ENCODE measurements at regions not wholly inside any gene's neighbourhood (a gene's known extent, or its start where the extent isn't known, plus 50 kb on each side); places are given as distances from the start of the nearest gene placed in this dataset.

DNA sequence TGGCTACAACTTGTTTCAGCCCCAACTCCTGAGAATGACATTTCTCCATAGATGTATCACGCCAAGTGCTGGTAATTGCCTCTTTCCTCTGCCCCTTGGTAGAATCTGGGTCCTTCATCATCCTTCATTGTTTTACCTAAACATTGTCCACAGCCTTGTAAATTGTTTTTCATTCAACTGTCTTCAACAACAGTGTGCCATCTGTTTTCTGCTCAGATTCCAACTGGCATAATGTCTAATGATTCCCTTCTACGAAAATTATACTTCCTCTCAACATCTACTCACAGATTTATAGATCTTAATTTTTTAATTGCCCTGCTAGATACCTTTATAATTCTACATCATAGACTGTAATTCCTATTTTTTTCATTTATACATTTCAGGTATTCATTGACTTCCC is 226.9 kb downstream of the TPRG1 start:
- H3K27ac ChIP-seq: no peak overlapping the region
- TF ChIP-seq, protein P1, sequence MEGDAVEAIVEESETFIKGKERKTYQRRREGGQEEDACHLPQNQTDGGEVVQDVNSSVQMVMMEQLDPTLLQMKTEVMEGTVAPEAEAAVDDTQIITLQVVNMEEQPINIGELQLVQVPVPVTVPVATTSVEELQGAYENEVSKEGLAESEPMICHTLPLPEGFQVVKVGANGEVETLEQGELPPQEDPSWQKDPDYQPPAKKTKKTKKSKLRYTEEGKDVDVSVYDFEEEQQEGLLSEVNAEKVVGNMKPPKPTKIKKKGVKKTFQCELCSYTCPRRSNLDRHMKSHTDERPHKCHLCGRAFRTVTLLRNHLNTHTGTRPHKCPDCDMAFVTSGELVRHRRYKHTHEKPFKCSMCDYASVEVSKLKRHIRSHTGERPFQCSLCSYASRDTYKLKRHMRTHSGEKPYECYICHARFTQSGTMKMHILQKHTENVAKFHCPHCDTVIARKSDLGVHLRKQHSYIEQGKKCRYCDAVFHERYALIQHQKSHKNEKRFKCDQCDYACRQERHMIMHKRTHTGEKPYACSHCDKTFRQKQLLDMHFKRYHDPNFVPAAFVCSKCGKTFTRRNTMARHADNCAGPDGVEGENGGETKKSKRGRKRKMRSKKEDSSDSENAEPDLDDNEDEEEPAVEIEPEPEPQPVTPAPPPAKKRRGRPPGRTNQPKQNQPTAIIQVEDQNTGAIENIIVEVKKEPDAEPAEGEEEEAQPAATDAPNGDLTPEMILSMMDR (conservative IDR thresholded peaks at IDR 0.05): no peak
- no peak for TF ChIP-seq ZFX (IDR thresholded peaks at IDR 0.05)

DNA sequence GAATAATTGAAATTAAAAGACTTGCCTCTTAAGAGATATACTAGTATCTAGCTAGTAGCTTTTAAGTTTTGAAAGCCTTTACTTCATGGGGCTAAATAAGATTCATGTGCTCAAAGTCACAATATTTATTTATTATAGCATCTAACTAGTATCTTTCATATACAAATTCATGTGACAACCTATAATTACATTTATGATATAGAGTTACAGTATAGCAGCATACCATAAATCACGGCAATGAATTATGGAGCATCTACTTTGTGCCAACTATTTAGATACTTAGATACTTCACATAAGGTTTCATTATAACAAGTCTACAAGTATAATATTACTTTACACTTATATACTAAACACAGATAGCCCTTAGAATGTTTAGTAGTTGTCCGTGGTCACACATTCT is 229.4 kb downstream of the TPRG1 start:
- H3K27ac ChIP-seq: no peak overlapping the region
- TF ChIP-seq ZFX (IDR thresholded peaks at IDR 0.05): no peak
- TF ChIP-seq, protein P1 (conservative IDR thresholded peaks at IDR 0.05): no peak

DNA sequence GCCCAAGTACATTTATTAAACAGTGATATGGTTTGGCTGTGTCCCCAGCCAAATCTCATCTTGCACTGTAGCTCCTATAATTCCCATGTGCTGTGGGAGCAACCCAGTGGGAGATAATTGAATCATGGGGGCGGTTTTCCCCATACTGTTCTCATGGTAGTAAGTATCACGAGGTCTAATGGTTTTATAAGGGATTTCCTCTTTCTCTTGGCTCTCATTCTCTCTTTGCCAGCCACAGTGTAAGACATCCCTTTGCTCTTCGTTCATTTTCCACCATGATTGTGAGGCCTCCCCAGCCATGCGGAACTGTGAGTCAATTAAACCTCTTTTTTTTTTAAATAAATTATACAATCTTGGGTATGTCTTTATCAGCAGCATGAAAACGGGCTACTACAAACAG is 228.0 kb upstream of the TP63 start:
- no peak overlapping the region for H3K27ac ChIP-seq
- no peak for TF ChIP-seq ZFX (IDR thresholded peaks at IDR 0.05)
- TF ChIP-seq, protein P1 (conservative IDR thresholded peaks at IDR 0.05): no peak

DNA sequence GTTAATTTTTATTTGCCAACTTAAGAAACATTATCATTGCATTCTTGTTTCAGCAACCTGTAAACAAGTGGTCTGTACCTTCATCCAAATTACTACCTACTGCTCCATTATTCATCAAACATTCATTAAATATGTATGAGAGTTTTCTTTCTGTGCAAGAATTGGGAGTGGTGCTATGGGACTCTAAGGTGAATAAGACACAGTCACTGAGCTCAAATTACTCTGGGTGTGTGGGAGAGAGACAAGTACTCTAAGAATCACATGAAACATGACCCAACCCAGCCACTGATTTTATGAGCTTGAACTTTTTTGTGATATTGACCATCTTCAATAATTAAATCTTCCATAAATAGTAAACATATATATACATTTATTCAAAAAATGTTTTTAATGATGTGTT is 227.2 kb upstream of the TP63 start:
- no peak for TF ChIP-seq ZFX (IDR thresholded peaks at IDR 0.05)
- TF ChIP-seq, protein P1 (conservative IDR thresholded peaks at IDR 0.05): no peak
- H3K27ac ChIP-seq: no peak overlapping the region

DNA sequence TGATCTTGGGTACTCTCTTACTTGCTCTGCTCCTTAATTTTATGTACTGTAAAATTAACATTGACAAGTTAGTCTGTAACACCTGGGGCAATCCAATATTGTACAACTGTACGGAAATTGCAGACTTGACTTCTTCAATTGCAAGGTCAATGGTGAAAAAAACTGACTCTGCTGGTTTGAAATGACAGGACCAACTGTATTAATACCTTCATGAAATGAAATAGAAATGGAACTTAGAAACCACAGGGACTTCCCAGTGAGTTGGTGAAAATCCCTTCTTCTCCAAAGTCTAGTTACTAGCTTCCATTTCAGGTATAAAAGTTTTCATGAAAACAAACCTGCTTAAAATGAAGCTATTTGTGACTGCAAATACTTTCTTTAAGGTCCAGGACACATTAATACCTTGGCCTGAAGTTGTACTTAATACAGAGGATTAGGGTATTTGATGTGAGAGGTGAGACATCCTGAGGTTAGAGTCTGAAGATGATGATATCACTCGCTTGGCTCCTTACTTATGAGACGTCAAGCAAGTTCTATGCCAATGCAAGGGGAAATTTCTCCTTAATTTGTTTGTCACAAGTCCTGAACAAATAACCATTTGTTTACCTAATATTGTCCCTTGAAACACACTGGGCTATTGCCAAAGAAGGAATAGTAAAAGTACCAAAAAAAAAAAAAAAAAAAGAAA is 226.2 kb upstream of the TP63 start:
- no peak for TF ChIP-seq ZFX (IDR thresholded peaks at IDR 0.05)
- TF ChIP-seq, protein P1 (conservative IDR thresholded peaks at IDR 0.05): no peak
- H3K27ac ChIP-seq: no peak overlapping the region

DNA sequence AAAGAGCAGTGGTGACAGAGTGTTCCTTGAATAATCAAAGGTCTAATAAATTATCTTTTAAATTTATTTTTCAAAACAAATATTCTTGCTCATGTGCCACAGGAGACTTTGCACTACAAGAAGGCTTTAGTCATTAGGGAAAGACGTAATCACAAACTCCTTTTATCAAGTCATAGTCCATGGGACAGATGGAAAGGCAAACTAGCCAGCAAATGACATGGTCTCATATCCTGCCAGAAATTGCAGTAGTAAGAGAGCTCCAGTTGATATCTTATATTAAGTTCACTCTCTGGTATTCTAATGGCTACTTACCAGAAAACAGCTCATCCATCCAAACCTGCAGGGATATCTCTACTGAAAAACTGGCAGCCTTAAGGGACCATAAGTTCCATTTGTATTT is 225.0 kb upstream of the TP63 start:
- H3K27ac ChIP-seq: no peak overlapping the region
- TF ChIP-seq, protein P1 (conservative IDR thresholded peaks at IDR 0.05): no peak
- TF ChIP-seq ZFX (IDR thresholded peaks at IDR 0.05): no peak

DNA sequence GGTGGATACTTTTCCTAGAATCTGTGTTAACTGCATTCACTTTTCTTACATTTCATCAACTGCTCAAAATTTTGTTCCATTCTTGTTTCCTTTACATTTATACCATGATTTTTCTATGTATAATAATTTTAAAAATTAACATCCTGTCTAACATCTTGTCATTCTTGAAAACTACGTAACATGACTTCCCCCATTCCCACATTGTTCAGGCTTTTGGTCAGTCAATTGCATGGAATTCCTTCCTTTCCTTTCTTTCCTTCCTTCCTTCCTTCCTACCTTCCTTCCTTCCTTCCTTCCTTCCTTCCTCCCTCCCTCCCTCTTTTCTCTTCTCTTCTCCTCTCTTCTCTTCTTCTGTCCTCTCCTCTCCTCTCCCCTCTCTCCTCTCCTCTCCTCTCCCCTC is 220.7 kb upstream of the TP63 start:
- TF ChIP-seq ZFX (IDR thresholded peaks at IDR 0.05): no peak
- TF ChIP-seq, protein P1 (conservative IDR thresholded peaks at IDR 0.05): no peak
- no peak overlapping the region for H3K27ac ChIP-seq

Data from C4-2B (cell line).